SU-DHL-6 (cell line): ENCODE measurements at regions not wholly inside any gene's neighbourhood (a gene's known extent, or its start where the extent isn't known, plus 50 kb on each side); places are given as distances from the start of the nearest gene placed in this dataset.

Experiments
- H2AFZ ChIP-seq: fragments of 200-600 bp; sonication (generic); 2 replicates; pipeline ENCODE4 v1.6.1; 2014; ENCODE audit warnings: low read depth, mild to moderate bottlenecking, moderate library complexity, mixed read lengths, antibody characterized with exemption, low read length; ENCODE audit not compliant: severe bottlenecking
- H3F3A ChIP-seq: fragments of 200-600 bp; shearing (Covaris generic); 2 replicates; pipeline ENCODE4 v1.6.0; 2016; ENCODE audit warnings: antibody characterized with exemption, mild to moderate bottlenecking; ENCODE audit not compliant: insufficient read depth
- H3K27ac ChIP-seq: fragments of 200-600 bp; sonication (generic); 2 replicates; pipeline ENCODE4 v1.5.1; 2016; ENCODE audit warnings: low read depth, mild to moderate bottlenecking, low read length, moderate library complexity, mixed read lengths
- H3K27me3 ChIP-seq: fragments of 200-600 bp; sonication (generic), shearing (Covaris generic); 2 replicates; pipeline ENCODE4 v1.6.0; 2014; ENCODE audit warnings: mild to moderate bottlenecking, low read length
- H3K36me3 ChIP-seq: fragments of 200-600 bp; sonication (generic); 2 replicates; pipeline ENCODE4 v1.6.1; 2014; ENCODE audit warnings: mild to moderate bottlenecking, low read length, mixed read lengths
- H3K4me2 ChIP-seq: fragments of 300-600, 200-600 bp; shearing (Covaris generic), sonication (generic); 2 replicates; pipeline ENCODE4 v1.6.0; 2014; ENCODE audit warnings: low read length, low read depth, mild to moderate bottlenecking; ENCODE audit not compliant: poor library complexity, severe bottlenecking
- H3K4me3 ChIP-seq: fragments of 200-600 bp; sonication (generic); 2 replicates; pipeline ENCODE4 v1.5.1; 2014; ENCODE audit warnings: antibody characterized with exemption, low read length, mild to moderate bottlenecking, mixed read lengths; ENCODE audit not compliant: insufficient read depth, poor library complexity, severe bottlenecking
- H3K79me2 ChIP-seq: fragments of 200-600 bp; sonication (generic); 2 replicates; pipeline ENCODE4 v1.6.1; 2014; ENCODE audit warnings: mild to moderate bottlenecking, low read length, moderate library complexity; ENCODE audit not compliant: insufficient read depth
- H3K9ac ChIP-seq: fragments of 200-600 bp; sonication (generic); 2 replicates; pipeline ENCODE4 v1.7.0; 2014; ENCODE audit warnings: mild to moderate bottlenecking, low read length
- H3K9me2 ChIP-seq: fragments of 200-600 bp; sonication (generic); replicated peaks from 2 replicates; pipeline ENCODE4 v1.6.1; 2014; ENCODE audit warnings: low read length; ENCODE audit not compliant: insufficient read depth
- H3K9me3 ChIP-seq: fragments of 200-600 bp; sonication (generic); 2 replicates; pipeline ENCODE4 v1.6.1; 2014; ENCODE audit warnings: low read length, mixed read lengths; ENCODE audit not compliant: insufficient read depth
- H4K20me1 ChIP-seq: fragments of 200-600 bp; sonication (generic); 2 replicates; pipeline ENCODE4 v1.6.1; 2014; ENCODE audit warnings: low read depth, mild to moderate bottlenecking, antibody characterized with exemption, low read length, moderate library complexity, mixed read lengths
- CTCF ChIP-seq: fragments of 200-600 bp; sonication (generic); IDR thresholded peaks from one replicate; pipeline ENCODE4 v1.5.1; 2017; ENCODE audit warnings: antibody characterized with exemption, mild to moderate bottlenecking, low read length, moderate library complexity; ENCODE audit not compliant: insufficient read depth, poor library complexity, severe bottlenecking
- EZH2phosphoT487 ChIP-seq: fragments of 200-600 bp; sonication (generic), shearing (Covaris generic); conservative IDR thresholded peaks from 2 replicates; pipeline ENCODE4 v1.6.1; 2018; ENCODE audit warnings: mild to moderate bottlenecking, antibody characterized with exemption, low read length, moderate library complexity, mixed read lengths

DNA sequence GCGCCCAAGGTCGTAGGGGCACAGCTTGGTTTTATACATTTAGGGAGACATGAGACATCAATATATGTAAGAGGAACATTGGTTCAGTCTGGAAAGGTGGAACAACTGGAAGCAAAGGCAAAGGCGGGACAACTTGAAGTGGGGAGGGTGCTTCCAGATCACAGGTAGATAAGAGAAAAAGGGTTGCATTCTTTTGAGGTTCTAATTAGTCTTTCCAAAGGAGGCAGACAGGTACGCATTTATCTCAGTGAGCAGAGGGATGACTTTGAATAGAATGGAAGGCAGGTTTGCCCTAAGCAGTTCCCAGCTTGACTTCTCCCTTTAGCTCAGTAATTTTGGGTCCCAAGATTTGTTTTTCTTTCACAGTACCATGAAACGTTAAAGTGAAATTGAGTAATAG, 223.2 kb downstream of the FAM47A start:
- H3K9me2 ChIP-seq, result no peaks in the 10 kb centered on the region
- H3K79me2 ChIP-seq, result no peaks in the 10 kb centered on the region
- no peak overlapping the region for H2AFZ ChIP-seq
- H3K9ac ChIP-seq, result no peak overlapping the region
- H3K27me3 ChIP-seq, result no peaks in the 10 kb centered on the region
- no peak overlapping the region for H3K4me2 ChIP-seq
- no peak overlapping the region for H3K4me3 ChIP-seq
- no peaks in the 10 kb centered on the region for H4K20me1 ChIP-seq
- no peak overlapping the region for H3K27ac ChIP-seq
- no peak for TF ChIP-seq CTCF
- no peak for TF ChIP-seq EZH2phosphoT487
- no peaks in the 10 kb centered on the region for H3K36me3 ChIP-seq
- no peaks in the 10 kb centered on the region for H3K9me3 ChIP-seq
- H3F3A ChIP-seq, result no peaks in the 10 kb centered on the region

DNA sequence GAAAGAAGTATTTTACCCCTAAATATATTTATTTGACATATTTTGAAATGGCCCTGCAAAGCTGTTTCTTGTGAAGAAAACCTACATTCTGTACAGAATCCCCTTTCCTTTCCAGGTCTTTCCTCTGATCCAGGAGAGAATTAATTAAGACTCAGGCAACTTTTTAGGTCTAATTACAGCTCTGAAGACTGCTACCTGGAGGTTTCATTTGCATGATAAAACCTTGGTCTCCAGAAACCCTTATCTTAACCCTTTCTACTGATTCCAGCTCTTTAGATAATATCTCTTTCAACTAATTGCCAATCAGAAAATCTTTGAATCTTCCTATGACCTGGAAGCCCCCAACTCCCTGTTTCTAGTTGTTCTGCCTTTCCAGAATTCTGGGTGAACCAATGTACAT, 224.0 kb downstream of the FAM47A start:
- Histone ChIP-seq H3K4me3 (no peak overlapping the region), H3K27ac (no peak overlapping the region), H3F3A (no peaks in the 10 kb centered on the region), H3K9me2 (no peaks in the 10 kb centered on the region), H3K27me3 (no peaks in the 10 kb centered on the region), H3K4me2 (no peak overlapping the region), H2AFZ (no peak overlapping the region), H3K36me3 (no peaks in the 10 kb centered on the region), H3K9me3 (no peaks in the 10 kb centered on the region), H3K79me2 (no peaks in the 10 kb centered on the region), H3K9ac (no peak overlapping the region), H4K20me1 (no peaks in the 10 kb centered on the region)
- TF ChIP-seq EZH2phosphoT487, result no peak

DNA sequence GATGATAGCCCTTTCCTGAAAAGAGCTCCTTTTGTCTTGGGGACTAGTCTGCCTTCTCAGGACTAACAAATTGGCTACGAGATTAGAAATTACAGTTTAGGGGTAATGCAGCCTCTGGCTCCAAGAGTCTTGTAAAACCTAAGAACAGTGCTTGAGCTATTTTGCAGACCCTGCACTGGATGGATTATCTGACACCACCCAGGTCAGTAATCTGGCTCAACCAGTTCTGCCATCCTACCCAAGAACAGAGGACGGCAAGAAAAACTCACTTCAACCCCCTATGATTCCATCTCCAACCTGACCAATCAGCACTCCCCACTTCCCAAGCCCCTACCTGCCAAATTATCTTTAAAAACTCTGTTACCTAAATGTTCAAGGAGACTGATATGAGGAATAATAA, 225.1 kb downstream of the FAM47A start:
- Histone ChIP-seq H3K9me2 (no peaks in the 10 kb centered on the region), H3K36me3 (no peaks in the 10 kb centered on the region), H3K9ac (no peak overlapping the region), H3K27me3 (no peaks in the 10 kb centered on the region), H3K9me3 (no peaks in the 10 kb centered on the region), H3K79me2 (no peaks in the 10 kb centered on the region), H3F3A (no peaks in the 10 kb centered on the region), H3K4me2 (no peak overlapping the region), H3K4me3 (no peak overlapping the region), H4K20me1 (no peaks in the 10 kb centered on the region), H2AFZ (no peak overlapping the region), H3K27ac (no peak overlapping the region)
- TF ChIP-seq CTCF (no peak), EZH2phosphoT487 (no peak)

DNA sequence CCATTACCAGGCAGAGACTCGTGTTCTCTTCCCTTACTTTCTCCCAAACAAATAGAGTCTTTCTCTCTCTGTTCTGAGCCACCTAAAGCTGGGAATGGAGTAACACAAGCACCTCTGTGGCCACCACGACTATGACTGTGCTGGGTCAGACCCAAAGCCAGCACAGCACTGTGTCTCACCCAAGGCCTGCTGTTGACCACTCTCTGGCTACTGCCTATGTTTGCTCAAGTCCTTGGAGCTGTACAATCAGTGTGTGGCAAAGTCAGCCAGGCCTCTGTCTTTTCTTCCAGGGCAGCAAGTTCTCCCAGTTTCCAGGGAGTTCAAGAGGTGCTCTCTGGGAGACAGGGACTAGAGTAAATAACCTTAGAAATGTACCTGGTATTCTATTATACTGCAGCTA, 239.4 kb downstream of the FAM47A start:
- Histone ChIP-seq H2AFZ (no peak overlapping the region), H3K27ac (no peak overlapping the region), H4K20me1 (no peaks in the 10 kb centered on the region), H3K27me3 (no peaks in the 10 kb centered on the region), H3F3A (no peaks in the 10 kb centered on the region), H3K9me3 (no peaks in the 10 kb centered on the region), H3K36me3 (no peaks in the 10 kb centered on the region), H3K4me3 (no peak overlapping the region), H3K9ac (no peak overlapping the region), H3K4me2 (no peak overlapping the region), H3K9me2 (no peaks in the 10 kb centered on the region), H3K79me2 (no peaks in the 10 kb centered on the region)
- TF ChIP-seq CTCF (no peak), EZH2phosphoT487 (no peak)
